ENCODE measurements at regions not wholly inside any gene's neighbourhood (a gene's known extent, or its start where the extent isn't known, plus 50 kb on each side); places are given as distances from the start of the nearest gene placed in this dataset.

DNA sequence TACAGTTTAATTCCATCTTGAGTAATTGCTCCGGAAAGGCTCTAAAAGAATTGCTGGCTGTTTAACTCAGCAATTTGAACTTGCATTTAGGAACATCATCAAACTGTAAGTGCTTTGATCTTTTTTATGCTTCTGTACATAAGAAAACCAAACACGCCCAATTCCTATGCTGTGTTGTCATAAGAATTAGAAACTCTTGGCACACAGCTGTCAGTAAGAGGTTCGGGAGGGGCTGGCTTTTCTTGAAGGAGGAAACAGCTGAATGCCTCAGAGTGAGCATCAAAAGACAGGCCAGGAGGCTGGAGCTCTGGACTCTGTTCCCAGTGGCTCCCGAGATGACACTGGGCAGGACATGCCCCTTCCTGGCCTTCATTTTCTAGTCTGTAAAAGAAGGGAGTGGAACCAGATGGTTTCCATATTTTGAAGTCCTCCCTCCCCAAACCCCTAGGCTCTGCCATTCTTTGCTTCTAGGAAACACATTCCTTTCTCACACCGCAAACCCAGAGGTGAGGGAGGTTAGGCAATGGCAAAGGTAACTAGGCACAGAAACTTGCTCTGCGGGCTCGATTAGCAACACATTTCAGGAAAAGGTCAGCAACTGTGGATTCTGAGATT lies 73.7 kb upstream of the DLG1 start:
- TF ChIP-seq POLR2A (IDR thresholded peaks at IDR 0.05) = no peak
- TF ChIP-seq, protein P1, sequence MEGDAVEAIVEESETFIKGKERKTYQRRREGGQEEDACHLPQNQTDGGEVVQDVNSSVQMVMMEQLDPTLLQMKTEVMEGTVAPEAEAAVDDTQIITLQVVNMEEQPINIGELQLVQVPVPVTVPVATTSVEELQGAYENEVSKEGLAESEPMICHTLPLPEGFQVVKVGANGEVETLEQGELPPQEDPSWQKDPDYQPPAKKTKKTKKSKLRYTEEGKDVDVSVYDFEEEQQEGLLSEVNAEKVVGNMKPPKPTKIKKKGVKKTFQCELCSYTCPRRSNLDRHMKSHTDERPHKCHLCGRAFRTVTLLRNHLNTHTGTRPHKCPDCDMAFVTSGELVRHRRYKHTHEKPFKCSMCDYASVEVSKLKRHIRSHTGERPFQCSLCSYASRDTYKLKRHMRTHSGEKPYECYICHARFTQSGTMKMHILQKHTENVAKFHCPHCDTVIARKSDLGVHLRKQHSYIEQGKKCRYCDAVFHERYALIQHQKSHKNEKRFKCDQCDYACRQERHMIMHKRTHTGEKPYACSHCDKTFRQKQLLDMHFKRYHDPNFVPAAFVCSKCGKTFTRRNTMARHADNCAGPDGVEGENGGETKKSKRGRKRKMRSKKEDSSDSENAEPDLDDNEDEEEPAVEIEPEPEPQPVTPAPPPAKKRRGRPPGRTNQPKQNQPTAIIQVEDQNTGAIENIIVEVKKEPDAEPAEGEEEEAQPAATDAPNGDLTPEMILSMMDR (IDR thresholded peaks at IDR 0.05) = no peak
